ENCODE measurements at regions not wholly inside any gene's neighbourhood (a gene's known extent, or its start where the extent isn't known, plus 50 kb on each side); places are given as distances from the start of the nearest gene placed in this dataset.

DNA sequence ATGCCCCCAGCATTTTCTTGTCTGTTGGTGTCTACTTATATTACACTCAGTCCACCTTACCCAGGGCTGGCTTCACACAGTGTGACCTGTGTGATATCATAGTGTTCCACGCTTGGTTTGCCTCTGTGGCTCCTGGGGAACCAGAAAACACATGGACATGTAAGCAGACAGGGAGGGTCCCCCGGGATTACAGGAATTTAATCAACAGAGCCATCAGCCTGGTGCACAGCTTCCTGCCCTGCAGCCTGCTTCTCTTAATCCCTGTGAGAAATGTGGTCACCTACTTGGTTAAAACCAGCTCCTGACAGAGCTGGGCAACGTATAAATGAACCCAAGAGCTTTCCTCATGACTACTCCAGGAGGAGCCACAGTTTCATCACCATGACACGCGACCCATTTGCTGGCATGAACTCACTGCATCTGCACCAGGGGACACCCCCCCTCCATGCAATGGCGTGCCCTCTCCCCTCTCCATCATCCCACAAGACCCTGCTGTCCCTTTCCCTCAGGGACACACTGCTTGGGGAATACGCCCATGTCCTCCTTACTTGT lies 152.1 kb downstream of the UQCRFS1 start:
- Histone ChIP-seq H3K4me3 (no peak overlapping the region), H3K4me1 (no peaks in the 10 kb centered on the region), H3K27ac (replicated peaks) (no peak overlapping the region), H3K36me3 (no peaks in the 10 kb centered on the region), H3K27me3 (ENCODE audit: low read depth) (peaks cover 81% of the 10 kb centered on the region), H3K9me3 (replicated peaks) (no peaks in the 10 kb centered on the region)
- TF ChIP-seq, protein P1, sequence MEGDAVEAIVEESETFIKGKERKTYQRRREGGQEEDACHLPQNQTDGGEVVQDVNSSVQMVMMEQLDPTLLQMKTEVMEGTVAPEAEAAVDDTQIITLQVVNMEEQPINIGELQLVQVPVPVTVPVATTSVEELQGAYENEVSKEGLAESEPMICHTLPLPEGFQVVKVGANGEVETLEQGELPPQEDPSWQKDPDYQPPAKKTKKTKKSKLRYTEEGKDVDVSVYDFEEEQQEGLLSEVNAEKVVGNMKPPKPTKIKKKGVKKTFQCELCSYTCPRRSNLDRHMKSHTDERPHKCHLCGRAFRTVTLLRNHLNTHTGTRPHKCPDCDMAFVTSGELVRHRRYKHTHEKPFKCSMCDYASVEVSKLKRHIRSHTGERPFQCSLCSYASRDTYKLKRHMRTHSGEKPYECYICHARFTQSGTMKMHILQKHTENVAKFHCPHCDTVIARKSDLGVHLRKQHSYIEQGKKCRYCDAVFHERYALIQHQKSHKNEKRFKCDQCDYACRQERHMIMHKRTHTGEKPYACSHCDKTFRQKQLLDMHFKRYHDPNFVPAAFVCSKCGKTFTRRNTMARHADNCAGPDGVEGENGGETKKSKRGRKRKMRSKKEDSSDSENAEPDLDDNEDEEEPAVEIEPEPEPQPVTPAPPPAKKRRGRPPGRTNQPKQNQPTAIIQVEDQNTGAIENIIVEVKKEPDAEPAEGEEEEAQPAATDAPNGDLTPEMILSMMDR (IDR thresholded peaks at IDR 0.05; ENCODE audit: borderline replicate concordance): no peak
- intact Hi-C loops (cut with micrococcal nuclease): no loop called here
- no peak for DNase-seq

DNA sequence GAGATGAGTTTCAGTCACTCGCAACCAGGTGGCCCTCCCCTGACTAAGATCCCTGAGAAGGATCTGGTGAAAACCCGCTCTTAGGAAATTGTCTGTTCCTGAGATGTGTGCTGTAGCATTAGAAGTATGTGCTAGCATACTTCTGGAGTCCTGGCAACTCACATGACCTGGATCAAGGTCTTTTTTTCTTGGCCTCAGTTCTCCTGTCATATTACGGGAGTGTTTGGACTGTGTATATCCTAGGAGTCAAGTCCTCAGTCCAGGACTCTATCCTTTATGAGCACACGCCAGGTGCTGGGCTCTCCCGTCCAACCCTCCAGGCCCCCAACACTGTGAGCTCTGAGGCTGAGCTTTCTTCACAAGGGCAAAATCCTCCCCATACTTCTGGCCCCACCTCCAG lies 156.4 kb downstream of the UQCRFS1 start:
- Histone ChIP-seq H3K4me3 (no peak overlapping the region), H3K9me3 (replicated peaks) (no peaks in the 10 kb centered on the region), H3K27ac (replicated peaks) (no peak overlapping the region), H3K27me3 (ENCODE audit: low read depth) (peaks cover 53% of the 10 kb centered on the region), H3K4me1 (no peaks in the 10 kb centered on the region), H3K36me3 (no peaks in the 10 kb centered on the region)
- intact Hi-C loops (cut with micrococcal nuclease): no loop called here
- TF ChIP-seq, protein P1 (IDR thresholded peaks at IDR 0.05; ENCODE audit: borderline replicate concordance): no peak
- no peak for DNase-seq

DNA sequence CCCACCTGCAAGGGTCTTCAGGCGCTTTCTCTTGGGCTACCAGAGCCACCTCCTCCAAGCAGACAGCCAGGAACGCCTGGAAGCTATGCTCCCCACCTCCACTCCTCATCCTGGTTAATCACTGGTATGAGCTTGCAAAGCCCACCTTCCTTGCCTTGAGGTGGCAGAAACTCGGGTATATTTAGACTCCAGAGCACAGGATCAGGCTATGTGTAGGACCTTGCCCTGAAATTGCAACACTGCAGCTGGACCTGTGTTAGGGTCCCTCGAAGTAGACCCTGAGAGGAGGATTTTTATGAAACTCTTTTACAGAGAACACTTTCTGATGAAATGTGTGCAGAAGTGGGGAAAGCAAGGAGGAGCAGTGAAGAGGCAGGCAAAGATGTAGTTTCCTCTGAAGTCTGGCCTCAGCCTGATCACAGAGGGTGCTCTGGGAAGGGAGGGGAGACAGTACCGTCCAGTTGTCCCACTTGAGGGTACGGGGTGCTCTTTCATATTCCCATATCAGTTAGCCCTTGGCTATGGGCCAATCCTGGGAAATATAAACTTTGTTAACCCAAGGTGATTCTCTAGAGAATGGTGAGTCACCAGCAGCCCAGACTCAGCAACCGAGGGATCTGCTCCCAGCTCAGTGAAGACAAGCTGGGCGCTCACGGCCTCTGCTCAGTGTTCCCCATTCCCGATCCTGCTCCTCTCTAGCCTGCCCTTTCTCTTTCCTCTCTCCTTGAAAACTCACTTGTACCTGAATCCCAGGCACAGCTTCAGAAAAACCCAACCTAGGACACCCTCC lies 157.9 kb downstream of the UQCRFS1 start:
- TF ChIP-seq, protein P1 (IDR thresholded peaks at IDR 0.05; ENCODE audit: borderline replicate concordance): no peak
- H3K4me3 ChIP-seq: no peak overlapping the region
- intact Hi-C loops (cut with micrococcal nuclease): no loop called here
- no peak for DNase-seq
- peaks cover 48% of the 10 kb centered on the region for H3K27me3 ChIP-seq (ENCODE audit: low read depth)
- H3K9me3 ChIP-seq (replicated peaks): no peaks in the 10 kb centered on the region
- no peaks in the 10 kb centered on the region for H3K4me1 ChIP-seq
- no peak overlapping the region for H3K27ac ChIP-seq (replicated peaks)
- no peaks in the 10 kb centered on the region for H3K36me3 ChIP-seq

DNA sequence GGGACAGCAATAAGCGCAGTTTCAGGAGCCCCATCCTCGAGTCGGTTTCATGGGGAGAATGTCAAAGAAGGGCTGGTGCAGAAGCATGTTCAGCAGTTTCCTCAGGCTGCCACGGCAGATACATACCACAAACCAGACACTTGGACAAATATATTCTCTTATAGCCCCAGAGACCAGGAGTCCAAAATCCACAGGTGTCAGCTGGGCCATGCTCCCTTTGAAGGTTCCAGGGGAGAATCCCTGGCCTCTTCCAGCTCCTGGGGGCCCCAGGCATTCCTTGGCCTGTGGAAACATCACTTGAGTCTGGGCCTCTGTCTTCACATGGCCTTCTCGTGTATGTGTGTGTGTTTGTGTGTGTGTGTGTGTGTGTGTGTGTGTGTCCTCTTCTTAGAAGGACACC lies 164.1 kb downstream of the UQCRFS1 start:
- Histone ChIP-seq H3K36me3 (no peaks in the 10 kb centered on the region), H3K4me1 (no peaks in the 10 kb centered on the region), H3K27ac (replicated peaks) (no peak overlapping the region), H3K27me3 (ENCODE audit: low read depth) (peaks cover 45% of the 10 kb centered on the region), H3K4me3 (no peak overlapping the region), H3K9me3 (replicated peaks) (no peaks in the 10 kb centered on the region)
- DNase-seq: no peak
- TF ChIP-seq, protein P1 (IDR thresholded peaks at IDR 0.05; ENCODE audit: borderline replicate concordance): no peak
- intact Hi-C loops (cut with micrococcal nuclease): no loop called here

DNA sequence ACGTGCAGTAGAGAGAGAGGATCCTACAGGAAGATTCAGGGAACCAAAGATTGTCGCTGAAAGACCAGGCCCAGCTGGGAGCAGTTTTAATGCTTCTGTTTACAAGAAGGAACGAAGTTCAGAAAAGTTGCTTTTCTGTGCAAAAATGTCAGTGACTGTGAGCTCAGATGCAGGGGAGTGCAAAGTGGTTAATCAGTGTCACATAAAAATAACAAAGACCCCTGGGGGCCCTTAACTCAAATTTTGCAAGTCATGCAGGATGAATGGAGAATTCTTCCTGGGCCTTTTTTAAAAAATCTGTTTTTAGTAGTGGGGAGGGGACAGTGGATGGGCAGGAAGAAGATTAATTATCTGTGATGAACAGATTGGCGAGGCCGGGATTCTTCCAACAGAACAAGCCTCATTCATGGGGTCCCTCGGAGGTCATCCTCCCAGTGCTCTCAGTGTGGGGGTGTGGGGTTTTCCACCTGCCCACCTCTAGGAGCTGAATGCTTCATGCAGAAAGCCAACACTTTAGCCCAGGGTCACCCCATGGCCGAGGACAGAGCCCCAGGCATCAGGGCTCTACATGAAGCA lies 167.2 kb downstream of the UQCRFS1 start:
- H3K9me3 ChIP-seq (replicated peaks): no peaks in the 10 kb centered on the region
- intact Hi-C loops (cut with micrococcal nuclease): no loop called here
- no peak overlapping the region for H3K4me3 ChIP-seq
- H3K27me3 ChIP-seq (ENCODE audit: low read depth): peaks cover 46% of the 10 kb centered on the region
- H3K4me1 ChIP-seq: no peaks in the 10 kb centered on the region
- H3K27ac ChIP-seq (replicated peaks): no peak overlapping the region
- no peaks in the 10 kb centered on the region for H3K36me3 ChIP-seq
- DNase-seq: no peak
- TF ChIP-seq, protein P1 (IDR thresholded peaks at IDR 0.05; ENCODE audit: borderline replicate concordance): no peak

Measured in left ventricle myocardium inferior (tissue), 1 donor.